GF-D8 (cell line): ENCODE measurements at regions not wholly inside any gene's neighbourhood (a gene's known extent, or its start where the extent isn't known, plus 50 kb on each side); places are given as distances from the start of the nearest gene placed in this dataset.

Source experiments
- DNase-seq: peaks from one replicate; lab custom pipeline; 2025; lab: John Stamatoyannopoulos, UW

DNA sequence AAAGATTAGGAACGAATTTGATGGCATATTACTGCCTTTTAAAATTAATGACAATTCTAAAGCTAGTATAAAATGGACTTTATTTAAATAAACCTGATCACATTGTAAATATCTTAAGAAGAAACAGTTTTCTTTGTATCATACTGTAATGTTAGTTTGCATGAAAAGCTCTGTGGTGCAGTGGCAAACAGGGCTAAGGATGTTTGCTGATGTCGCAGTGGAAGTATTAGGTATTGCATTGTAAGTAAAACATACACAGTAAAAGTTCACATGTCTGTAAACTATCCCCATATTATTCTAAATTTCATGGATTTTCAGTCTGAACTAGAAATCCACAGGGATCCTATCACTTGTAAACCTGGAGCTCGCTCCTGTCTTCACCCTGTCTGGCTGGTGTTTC lies 252.6 kb upstream of the ZNF32 start:
- no peak for DNase-seq

- DNase-seq, result no peak
Measured at GRCh38 chr10:43900571-43900970, 251.9 kb upstream of the ZNF32 start.

DNA sequence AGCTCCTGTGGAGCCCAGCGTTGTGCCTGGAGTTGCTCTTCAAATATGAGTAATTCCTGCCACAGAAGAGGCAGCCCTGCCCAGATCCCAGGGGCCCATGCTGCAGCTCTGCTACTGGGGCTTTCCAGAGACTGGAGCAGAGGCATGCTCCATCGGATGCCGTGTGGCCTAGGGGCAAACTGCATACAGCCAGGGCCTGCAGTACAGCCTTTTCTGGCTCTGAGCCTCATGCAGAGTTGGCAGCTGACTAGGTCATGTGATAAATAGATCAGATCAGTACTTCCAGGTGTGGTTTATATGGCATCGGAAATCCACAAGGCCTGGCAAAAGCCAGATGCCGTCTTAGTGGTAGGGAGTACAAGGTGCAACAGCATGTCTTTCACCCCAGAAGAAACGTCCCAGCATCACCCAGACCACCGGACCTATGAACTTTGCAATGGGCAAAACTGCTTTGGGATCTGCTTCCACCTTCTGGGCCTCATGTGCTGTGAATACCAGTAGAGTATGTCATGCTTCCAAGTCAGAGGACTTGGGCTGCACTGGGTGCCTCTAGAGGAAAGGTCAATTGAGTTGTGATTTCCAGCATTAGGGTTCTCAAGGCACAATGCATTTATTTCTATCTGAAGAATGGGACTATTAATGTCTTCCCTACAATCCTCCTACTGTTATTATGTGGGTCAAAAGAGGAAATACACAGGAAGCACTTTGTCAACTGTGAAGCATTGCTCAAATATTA lies 250.7 kb upstream of the ZNF32 start:
- no peak for DNase-seq

GRCh38 chr10:43898592-43898991 lies 249.9 kb upstream of the ZNF32 start:
- DNase-seq, result no peak

DNA sequence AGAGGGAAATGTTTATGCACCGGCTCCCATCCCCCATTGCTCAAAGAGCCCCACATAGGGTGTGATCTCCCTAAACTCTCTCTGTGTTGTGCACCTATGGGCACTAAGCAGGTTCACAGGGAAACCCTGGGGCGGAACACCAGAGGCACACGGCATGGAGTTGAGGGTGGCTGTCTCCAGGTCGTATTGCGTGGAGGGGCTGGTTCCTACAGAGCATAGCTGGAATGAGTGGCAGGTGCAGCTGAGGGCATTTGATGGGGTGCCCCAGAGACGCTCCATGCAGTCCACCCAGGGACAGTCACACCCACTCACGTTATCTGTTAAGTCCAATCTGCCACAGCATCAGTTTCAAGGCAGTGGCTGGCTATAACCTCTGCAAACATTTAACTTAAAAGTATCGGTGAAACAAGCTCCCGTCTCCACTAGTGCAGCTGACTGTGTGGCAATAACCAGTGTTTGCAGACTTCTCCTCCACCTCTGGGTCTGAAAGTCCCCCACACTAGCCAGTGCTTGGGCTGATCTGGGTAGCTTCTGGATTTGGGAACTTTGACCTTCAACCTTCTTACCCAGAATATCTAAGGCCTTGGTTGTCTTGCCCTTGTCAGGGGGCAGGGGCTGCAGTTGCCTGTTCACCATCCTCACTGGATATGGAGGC lies 249.2 kb upstream of the ZNF32 start:
- DNase-seq, result no peak

- DNase-seq, result no peak
Measured at GRCh38 chr10:43892062-43892770, 243.5 kb upstream of the ZNF32 start.

DNA sequence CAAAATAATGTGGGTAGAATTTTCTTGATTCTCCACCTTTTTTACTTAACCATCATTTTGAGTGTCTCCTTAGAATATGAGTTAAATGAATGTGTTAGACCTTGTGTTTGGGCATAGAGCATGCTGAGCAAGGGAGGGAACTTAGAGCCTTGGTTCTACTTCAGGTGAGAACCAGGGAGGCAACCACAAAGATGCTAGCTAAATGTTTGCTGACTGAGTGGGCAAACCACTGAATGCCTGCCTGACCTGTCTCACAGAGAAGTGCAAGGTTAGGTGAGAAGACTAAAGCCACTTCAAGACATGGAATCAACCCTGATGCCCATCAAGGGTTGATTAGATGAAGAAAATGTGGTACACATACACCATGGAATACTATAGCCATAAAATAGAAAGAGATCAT lies 242.6 kb upstream of the ZNF32 start:
- DNase-seq, result no peak

GRCh38 chr10:43890124-43890523 lies 241.4 kb upstream of the ZNF32 start:
- DNase-seq, result no peak

DNA sequence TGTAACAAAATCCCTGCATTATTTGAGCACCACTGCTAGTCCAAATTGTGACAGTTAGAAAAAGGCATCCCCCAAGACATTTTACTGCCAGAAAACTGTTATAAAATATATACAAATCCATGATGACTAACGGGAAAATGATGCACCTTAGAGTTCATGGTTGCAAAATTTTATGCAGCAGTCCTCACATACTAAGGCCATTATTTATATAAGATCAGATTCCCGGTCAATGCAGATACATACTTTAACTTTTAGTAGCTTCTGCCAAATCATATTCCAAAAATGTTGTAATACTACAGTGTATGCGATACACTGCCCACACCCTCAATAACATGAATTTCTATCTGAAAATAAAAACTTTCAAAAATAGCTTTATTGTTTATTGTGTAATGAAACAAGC lies 239.9 kb upstream of the ZNF32 start:
- no peak for DNase-seq

DNA sequence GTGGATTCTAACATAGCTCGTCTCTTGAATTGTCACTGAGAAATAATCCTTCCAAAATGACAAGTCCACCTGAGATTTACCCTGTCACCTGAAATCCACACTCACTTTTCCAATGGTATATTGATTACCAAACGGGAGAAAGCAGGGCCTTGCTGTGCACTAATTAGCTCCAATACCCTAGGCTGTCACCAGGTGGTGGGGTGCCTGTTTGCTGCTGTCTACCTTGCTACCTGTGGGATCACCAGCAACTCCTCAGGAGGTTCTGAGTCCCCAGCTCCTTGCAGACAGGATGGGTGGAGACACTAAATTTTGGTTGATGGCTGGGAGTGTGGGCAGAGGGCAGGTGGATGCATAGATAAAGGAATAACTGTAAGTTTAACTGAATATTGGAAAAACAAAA lies 237.2 kb upstream of the ZNF32 start:
- DNase-seq, result no peak

DNA sequence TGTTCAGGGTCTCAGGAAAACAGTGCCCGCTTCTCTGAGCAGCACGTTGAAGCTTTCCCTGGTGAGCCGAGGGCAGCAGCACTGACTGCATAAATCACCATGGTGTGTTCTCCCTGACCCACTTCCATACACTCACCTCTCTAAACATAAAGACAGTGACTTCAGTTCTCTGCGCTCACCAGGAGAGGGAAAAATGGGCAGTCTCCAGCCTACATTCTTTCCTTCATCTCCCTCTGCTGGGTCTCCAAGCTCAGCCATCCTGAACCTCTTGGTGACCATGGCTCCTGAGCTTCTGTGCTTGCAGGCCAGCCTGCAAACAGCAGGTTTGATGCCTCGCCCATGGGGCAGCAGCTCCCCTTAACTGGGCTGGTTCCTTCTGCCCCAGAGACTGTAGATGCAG lies 236.6 kb upstream of the ZNF32 start:
- DNase-seq, result no peak

DNA sequence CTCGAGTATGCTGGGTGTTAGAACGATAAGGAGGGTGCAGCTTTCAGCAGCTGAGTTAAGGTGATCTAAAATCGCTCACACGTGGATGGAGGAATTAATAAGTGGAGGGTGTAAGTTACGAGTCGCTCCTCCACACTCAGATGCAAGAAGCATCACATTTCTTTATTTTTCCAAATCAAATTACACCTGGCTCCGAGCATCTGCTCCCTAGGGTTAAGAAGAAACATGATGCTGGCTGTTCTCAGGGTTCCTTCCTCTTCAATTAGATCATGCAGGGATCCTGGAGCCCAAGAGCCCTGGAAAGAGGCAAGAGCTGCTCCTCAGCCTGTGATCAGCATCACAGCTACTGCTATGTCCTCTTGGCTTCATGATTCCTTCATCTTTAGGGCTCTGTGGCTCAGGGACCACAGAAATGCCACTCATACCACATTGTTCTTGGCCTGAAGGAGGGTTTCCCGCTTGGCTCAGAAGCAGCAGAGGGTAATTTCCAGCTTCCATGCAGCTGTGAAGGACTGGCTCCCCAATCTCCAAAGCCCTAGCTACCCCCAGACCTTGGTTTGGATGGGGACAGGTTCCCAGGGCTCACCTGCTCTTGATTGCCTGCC lies 235.9 kb upstream of the ZNF32 start:
- no peak for DNase-seq

DNA sequence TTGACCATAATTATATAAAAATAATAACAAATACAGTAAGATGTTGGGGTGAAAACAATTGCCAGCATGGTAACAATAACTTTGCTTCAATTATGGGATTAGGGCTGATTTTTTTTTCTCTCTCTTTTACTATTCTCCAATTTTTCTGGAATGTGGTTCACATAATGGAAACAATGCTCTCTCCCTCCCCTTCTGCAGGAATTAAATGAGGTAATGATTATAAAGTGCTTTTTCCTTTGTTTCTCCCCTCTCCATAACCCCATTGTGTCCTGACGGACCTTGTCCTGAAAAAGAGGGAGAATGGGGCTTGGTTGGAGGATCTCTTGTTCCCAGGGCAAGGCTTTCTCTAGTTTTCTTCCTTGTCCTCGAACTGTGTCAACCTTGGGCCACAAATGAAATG lies 234.0 kb upstream of the ZNF32 start:
- no peak for DNase-seq

GRCh38 chr10:43881657-43882056 lies 233.0 kb upstream of the ZNF32 start:
- DNase-seq, result no peak

DNA sequence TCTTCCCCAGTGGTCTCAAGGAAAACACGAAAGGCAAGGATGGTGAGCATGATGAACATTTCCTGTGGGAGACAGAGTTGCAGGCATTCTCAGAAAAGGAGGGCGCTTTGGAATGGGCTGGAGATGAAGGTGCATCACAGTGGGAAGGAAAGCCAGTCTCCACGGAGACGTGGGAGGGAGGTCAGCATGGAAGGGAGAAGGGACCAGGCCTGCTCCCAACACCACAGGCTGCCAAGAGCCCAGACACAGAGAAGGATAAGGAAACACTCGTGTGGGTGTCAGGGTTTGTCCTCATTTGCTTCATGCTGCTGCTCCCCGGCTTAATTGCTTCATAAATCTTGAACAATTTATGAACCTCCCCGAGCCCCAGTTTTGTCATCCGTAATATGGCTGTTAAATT lies 231.5 kb upstream of the ZNF32 start:
- no peak for DNase-seq

- no peak for DNase-seq
Measured at GRCh38 chr10:43879742-43880141, 231.1 kb upstream of the ZNF32 start.

- no peak for DNase-seq
Measured at GRCh38 chr10:43879162-43879561, 230.5 kb upstream of the ZNF32 start.

- no peak for DNase-seq
Measured at GRCh38 chr10:43878386-43878785, 229.7 kb upstream of the ZNF32 start.

GRCh38 chr10:43876976-43877375 lies 228.3 kb upstream of the ZNF32 start:
- no peak for DNase-seq

GRCh38 chr10:43874984-43875383 lies 226.3 kb upstream of the ZNF32 start:
- no peak for DNase-seq

- no peak for DNase-seq
Measured at GRCh38 chr10:43873717-43874116, 225.0 kb upstream of the ZNF32 start.

GRCh38 chr10:43872644-43873043 lies 224.0 kb upstream of the ZNF32 start:
- no peak for DNase-seq

DNA sequence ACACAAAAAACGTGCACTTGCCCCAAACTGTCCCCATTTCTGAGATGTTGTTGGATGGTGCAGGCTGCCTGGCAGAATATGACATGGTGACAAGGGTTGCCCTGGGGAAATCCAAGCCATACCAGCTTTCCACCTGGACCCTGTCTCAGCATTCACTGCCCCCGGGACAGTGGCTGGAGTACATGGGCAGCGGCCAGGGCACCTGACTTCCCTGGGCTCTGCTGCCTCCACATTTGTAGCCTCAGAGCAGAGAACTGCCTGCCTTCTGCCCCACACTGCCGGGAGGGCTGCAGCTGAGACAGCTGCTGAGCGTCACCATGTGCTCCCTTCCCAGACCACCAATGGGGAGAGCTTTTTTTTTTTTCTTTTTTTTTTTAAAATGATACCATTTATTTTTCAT lies 222.9 kb upstream of the ZNF32 start:
- DNase-seq, result no peak
